OCI-LY3 (cell line): ENCODE measurements at regions not wholly inside any gene's neighbourhood (a gene's known extent, or its start where the extent isn't known, plus 50 kb on each side); places are given as distances from the start of the nearest gene placed in this dataset.

Experiments used
- H2AFZ ChIP-seq: fragments of 200-600, 300-600 bp; shearing (Covaris generic); 2 replicates; pipeline ENCODE4 v1.6.0; 2014; ENCODE audit warnings: antibody characterized with exemption, low read depth, low read length
- H3K27ac ChIP-seq: fragments of 200-600, 300-600 bp; sonication (generic); 2 replicates; pipeline ENCODE4 v1.5.1; 2014; ENCODE audit warnings: mild to moderate bottlenecking, low read length, moderate library complexity, mixed read lengths
- H3K27me3 ChIP-seq: fragments of 200-600, 300-600 bp; sonication (generic); 2 replicates; pipeline ENCODE4 v1.6.1; 2014; ENCODE audit warnings: low read depth, low read length, mixed read lengths
- H3K36me3 ChIP-seq: fragments of 200-600, 300-600 bp; sonication (generic); replicated peaks from 2 replicates; pipeline ENCODE3; 2014; ENCODE audit warnings: low read depth, low read length, mixed read lengths
- H3K4me1 ChIP-seq: fragments of 300-600, 200-600 bp; sonication (generic); 2 replicates; pipeline ENCODE4 v1.6.1; 2014; ENCODE audit warnings: low read length, mixed read lengths
- H3K4me2 ChIP-seq: fragments of 200-600, 300-600 bp; sonication (generic); 2 replicates; pipeline ENCODE4 v1.6.1; 2014; ENCODE audit warnings: low read length, mixed read lengths
- H3K4me3 ChIP-seq: fragments of 300-600, 200-600 bp; sonication (generic); 2 replicates; pipeline ENCODE4 v1.5.1; 2014; ENCODE audit warnings: antibody characterized with exemption, mild to moderate bottlenecking, low read length, moderate library complexity
- H3K79me2 ChIP-seq: fragments of 300-600, 200-600 bp; shearing (Covaris generic); 2 replicates; pipeline ENCODE4 v1.6.1; 2014; ENCODE audit warnings: mild to moderate bottlenecking, low read length, mixed read lengths
- H3K9ac ChIP-seq: fragments of 300-600, 200-600 bp; shearing (Covaris generic); 2 replicates; pipeline ENCODE4 v1.6.0; 2014; ENCODE audit warnings: mild to moderate bottlenecking, low read length, moderate library complexity
- H3K9me3 ChIP-seq: fragments of 200-600, 300-600 bp; shearing (Covaris generic); 2 replicates; pipeline ENCODE4 v1.6.1; 2014; ENCODE audit warnings: low read length, mixed read lengths; ENCODE audit not compliant: insufficient read depth
- H4K20me1 ChIP-seq: fragments of 200-600, 300-600 bp; sonication (generic); 2 replicates; pipeline ENCODE4 v1.6.1; 2016; ENCODE audit warnings: low read length, mixed read lengths; ENCODE audit not compliant: insufficient read depth
- CTCF ChIP-seq: fragments of 200-600, 300-600 bp; sonication (generic); IDR thresholded peaks from 2 replicates; pipeline ENCODE4 v1.5.1; 2014; ENCODE audit warnings: antibody characterized with exemption, low read length, low read depth
- EZH2phosphoT487 ChIP-seq: fragments of 200-600 bp; shearing (Covaris generic); IDR thresholded peaks from 2 replicates; pipeline ENCODE4 v1.6.1; 2018; ENCODE audit warnings: antibody characterized with exemption, mixed run types, low read depth

- H3K27ac ChIP-seq: no peak overlapping the region
- no peak overlapping the region for H3K4me3 ChIP-seq
- H3K4me1 ChIP-seq: no peaks in the 10 kb centered on the region
- H3K36me3 ChIP-seq: no peaks in the 10 kb centered on the region
- no peak overlapping the region for H2AFZ ChIP-seq
- no peak overlapping the region for H3K4me2 ChIP-seq
- H3K9ac ChIP-seq: no peak overlapping the region
- 0 out of 2 replicates have a peak, but pooled peaks cover 6% of the 10 kb centered on the region for H3K9me3 ChIP-seq
- no peak for TF ChIP-seq EZH2phosphoT487
- TF ChIP-seq CTCF: no peak
- no peaks in the 10 kb centered on the region for H4K20me1 ChIP-seq
- H3K79me2 ChIP-seq: no peaks in the 10 kb centered on the region
- H3K27me3 ChIP-seq: no peaks in the 10 kb centered on the region
Measured at GRCh38 chr12:78795934-78796445, 68.6 kb upstream of the SYT1 start.

DNA sequence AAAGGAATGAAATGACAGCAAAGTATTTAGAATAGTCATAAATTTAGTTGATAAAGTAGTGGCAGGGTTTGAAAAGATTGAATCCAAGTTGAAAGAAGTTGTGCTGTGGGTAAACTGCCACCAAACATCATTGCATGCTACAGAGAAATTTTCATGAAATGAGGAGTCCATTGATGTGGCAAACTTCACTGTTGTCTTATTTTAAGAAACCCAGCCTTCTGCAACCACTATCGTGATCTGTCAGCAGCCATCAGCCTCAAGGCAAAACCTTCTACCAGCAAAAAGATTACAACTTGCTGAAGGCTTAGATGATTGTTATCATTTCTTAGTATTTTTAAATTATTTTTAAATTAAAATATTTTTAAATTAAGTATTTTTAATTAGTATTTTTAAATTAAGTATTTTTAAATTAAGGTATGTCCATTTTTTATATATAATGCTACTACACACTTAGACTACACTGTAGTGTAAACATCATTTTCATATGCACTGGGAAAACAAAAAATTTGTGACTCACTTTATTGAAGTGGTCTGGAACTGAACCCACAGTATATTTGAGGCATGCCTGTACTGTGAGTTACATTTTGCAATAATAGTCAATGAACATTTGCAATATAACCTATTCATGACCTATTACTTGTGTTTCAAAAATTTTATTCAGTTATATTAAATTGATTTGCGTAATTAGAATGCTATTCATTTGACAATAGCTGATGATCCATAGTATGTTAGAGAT lies 67.2 kb upstream of the SYT1 start:
- Histone ChIP-seq H3K36me3 (no peaks in the 10 kb centered on the region), H3K27me3 (no peaks in the 10 kb centered on the region), H3K9me3 (0 out of 2 replicates have a peak, but pooled peaks cover 6% of the 10 kb centered on the region), H3K4me2 (no peak overlapping the region), H3K9ac (no peak overlapping the region), H4K20me1 (no peaks in the 10 kb centered on the region), H3K4me1 (no peaks in the 10 kb centered on the region), H3K79me2 (no peaks in the 10 kb centered on the region), H2AFZ (no peak overlapping the region), H3K27ac (no peak overlapping the region), H3K4me3 (no peak overlapping the region)
- no peak for TF ChIP-seq EZH2phosphoT487
- TF ChIP-seq CTCF: no peak

DNA sequence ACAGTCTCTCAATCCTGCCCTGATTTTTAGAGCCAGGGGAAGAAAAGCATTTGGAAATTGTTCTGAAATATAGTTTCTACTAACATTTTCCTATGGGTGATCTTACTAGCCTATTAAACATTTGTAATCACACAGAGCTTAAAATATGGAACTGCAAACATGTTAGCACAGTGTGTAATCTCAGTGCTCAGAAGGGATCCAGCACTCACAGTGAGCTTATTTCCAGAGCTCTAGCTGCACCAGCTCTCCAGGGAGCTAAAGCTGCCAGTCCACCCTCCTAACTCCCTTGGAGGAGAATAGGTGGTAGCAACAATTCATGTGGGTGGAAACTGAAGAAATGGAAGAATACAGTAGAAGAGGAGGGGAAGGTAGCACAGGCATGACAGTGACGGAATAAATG lies 64.9 kb upstream of the SYT1 start:
- H3K9ac ChIP-seq: no peak overlapping the region
- H3K4me1 ChIP-seq: no peaks in the 10 kb centered on the region
- 0 out of 2 replicates have a peak, but pooled peaks cover 6% of the 10 kb centered on the region for H3K9me3 ChIP-seq
- no peak overlapping the region for H3K4me2 ChIP-seq
- no peaks in the 10 kb centered on the region for H3K36me3 ChIP-seq
- no peak overlapping the region for H3K4me3 ChIP-seq
- H3K27ac ChIP-seq: no peak overlapping the region
- TF ChIP-seq CTCF (no peak), EZH2phosphoT487 (no peak)
- no peaks in the 10 kb centered on the region for H3K27me3 ChIP-seq
- H4K20me1 ChIP-seq: no peaks in the 10 kb centered on the region
- H3K79me2 ChIP-seq: no peaks in the 10 kb centered on the region
- H2AFZ ChIP-seq: no peak overlapping the region

GRCh38 chr12:78802593-78802992 lies 62.0 kb upstream of the SYT1 start:
- Histone ChIP-seq H3K4me1 (no peaks in the 10 kb centered on the region), H2AFZ (no peak overlapping the region), H3K27me3 (no peaks in the 10 kb centered on the region), H3K27ac (no peak overlapping the region), H3K4me3 (no peak overlapping the region), H3K9ac (no peak overlapping the region), H3K4me2 (no peak overlapping the region), H3K36me3 (no peaks in the 10 kb centered on the region), H3K9me3 (no peaks in the 10 kb centered on the region), H3K79me2 (no peaks in the 10 kb centered on the region), H4K20me1 (no peaks in the 10 kb centered on the region)
- no peak for TF ChIP-seq CTCF
- TF ChIP-seq EZH2phosphoT487: no peak
